ENCODE measurements at regions not wholly inside any gene's neighbourhood (a gene's known extent, or its start where the extent isn't known, plus 50 kb on each side); places are given as distances from the start of the nearest gene placed in this dataset.

- Mint-ChIP-seq H3K4me3 (no peak overlapping the region), H3K36me3 (ENCODE audit: low read depth) (no peaks in the 10 kb centered on the region), H3K4me1 (ENCODE audit: low read depth) (peaks cover 2% of the 10 kb centered on the region), H3K27ac (no peak overlapping the region), H3K9me3 (no peaks in the 10 kb centered on the region), H3K27me3 (peaks cover 13% of the 10 kb centered on the region)
- DNase-seq = no peak
- no peak for ATAC-seq
- TF ChIP-seq CTCF (IDR thresholded peaks at IDR 0.05) = no peak
- intact Hi-C loops (cut with micrococcal nuclease) = loop anchor here (5.0 to 10.0 kb wide), 2 partner anchors 288 to 590 kb away; partner anchors contain the start of gene TRIB2
- ChIA-PET CTCF (interaction anchor here (0.6 kb wide), 1 partner anchor 14 kb away, joined by 3 read pairs; no protein-coding TSS in a partner anchor), POLR2A (no interaction called here)
These were observed 288.3 kb downstream of the TRIB2 start for GRCh38 chr2:13005048-13005447.

- Mint-ChIP-seq H3K4me3 (no peak overlapping the region), H3K36me3 (ENCODE audit: low read depth) (no peaks in the 10 kb centered on the region), H3K27me3 (peaks cover 16% of the 10 kb centered on the region), H3K4me1 (ENCODE audit: low read depth) (peaks cover 2% of the 10 kb centered on the region), H3K9me3 (no peaks in the 10 kb centered on the region), H3K27ac (no peak overlapping the region)
- ATAC-seq = no peak
- CTCF ChIA-PET = interaction anchor here (0.7 to 2.7 kb wide), 27 partner anchors 7 to 1176 kb away, joined by 3 to 27 read pairs (median 8); partner anchors contain the start of gene TRIB2
- DNase-seq = no peak
- POLR2A ChIA-PET = no interaction called here
- no peak for TF ChIP-seq CTCF (IDR thresholded peaks at IDR 0.05)
- intact Hi-C loops (cut with micrococcal nuclease) = loop anchor here (5.0 to 10.0 kb wide), 2 partner anchors 289 to 591 kb away; partner anchors contain the start of gene TRIB2
These were observed 289.1 kb downstream of the TRIB2 start for GRCh38 chr2:13005761-13006335.

GRCh38 chr2:13006426-13006825, 289.7 kb downstream of the TRIB2 start:
- no peak overlapping the region for H3K27ac Mint-ChIP-seq
- intact Hi-C loops (cut with micrococcal nuclease) = loop anchor here (5.0 to 10.0 kb wide), 2 partner anchors 289 to 592 kb away; partner anchors contain the start of gene TRIB2
- no peaks in the 10 kb centered on the region for H3K36me3 Mint-ChIP-seq (ENCODE audit: low read depth)

GRCh38 chr2:13006829-13007717, 290.3 kb downstream of the TRIB2 start:
- Mint-ChIP-seq H3K9me3 (no peaks in the 10 kb centered on the region), H3K27me3 (peaks cover 19% of the 10 kb centered on the region), H3K4me3 (no peak overlapping the region), H3K4me1 (ENCODE audit: low read depth) (peaks cover 2% of the 10 kb centered on the region), H3K36me3 (ENCODE audit: low read depth) (no peaks in the 10 kb centered on the region), H3K27ac (no peak overlapping the region)
- ATAC-seq (peak; percentile 79), DNase-seq (peak; percentile 68)
- CTCF ChIA-PET = interaction anchor here (0.6 to 2.7 kb wide), 72 partner anchors 9 to 1223 kb away, joined by 3 to 27 read pairs (median 4); partner anchors contain the start of gene TRIB2
- intact Hi-C loops (cut with micrococcal nuclease) = loop anchor here (5.0 to 10.0 kb wide), 2 partner anchors 290 to 592 kb away; partner anchors contain the start of gene TRIB2
- POLR2A ChIA-PET = interaction anchor here (1.1 kb wide), 1 partner anchor 10 kb away, joined by 4 read pairs; no protein-coding TSS in a partner anchor
- TF ChIP-seq CTCF (IDR thresholded peaks at IDR 0.05) = peak; percentile 91

More at GRCh38 chr2:13006426-13006825, 289.7 kb downstream of the TRIB2 start:
- TF ChIP-seq CTCF (IDR thresholded peaks at IDR 0.05) = no peak
- Mint-ChIP-seq H3K4me1 (ENCODE audit: low read depth) (peaks cover 2% of the 10 kb centered on the region), H3K27me3 (peaks cover 16% of the 10 kb centered on the region), H3K9me3 (no peaks in the 10 kb centered on the region), H3K4me3 (no peak overlapping the region)
- CTCF ChIA-PET = interaction anchor here (0.7 to 2.7 kb wide), 46 partner anchors 8 to 1177 kb away, joined by 3 to 27 read pairs (median 6); partner anchors contain the start of gene TRIB2
- DNase-seq (no peak), ATAC-seq (no peak)
- POLR2A ChIA-PET = no interaction called here

Data from activated CD8-positive, alpha-beta T cell treated with anti-CD3 and anti-CD28 coated beads for 36 hours (primary cell).